GM12864 (cell line): ENCODE measurements at regions not wholly inside any gene's neighbourhood (a gene's known extent, or its start where the extent isn't known, plus 50 kb on each side); places are given as distances from the start of the nearest gene placed in this dataset.

ENCODE experiments used
- DNase-seq: peaks from one replicate; pipeline ENCODE4 v3.0.0-alpha.2; 2011; ENCODE audit warnings: low read depth
- H3K4me3 ChIP-seq: 2 replicates; pipeline ENCODE4 v1.5.1; 2011; ENCODE audit warnings: mild to moderate bottlenecking, low read depth, low read length, control low read depth
- CTCF ChIP-seq: IDR thresholded peaks from 2 replicates; pipeline ENCODE4 v1.5.1; 2011; ENCODE audit warnings: low read depth, mild to moderate bottlenecking, moderate library complexity, low read length, control low read depth, inconsistent platforms; ENCODE audit errors: missing control alignments

DNA sequence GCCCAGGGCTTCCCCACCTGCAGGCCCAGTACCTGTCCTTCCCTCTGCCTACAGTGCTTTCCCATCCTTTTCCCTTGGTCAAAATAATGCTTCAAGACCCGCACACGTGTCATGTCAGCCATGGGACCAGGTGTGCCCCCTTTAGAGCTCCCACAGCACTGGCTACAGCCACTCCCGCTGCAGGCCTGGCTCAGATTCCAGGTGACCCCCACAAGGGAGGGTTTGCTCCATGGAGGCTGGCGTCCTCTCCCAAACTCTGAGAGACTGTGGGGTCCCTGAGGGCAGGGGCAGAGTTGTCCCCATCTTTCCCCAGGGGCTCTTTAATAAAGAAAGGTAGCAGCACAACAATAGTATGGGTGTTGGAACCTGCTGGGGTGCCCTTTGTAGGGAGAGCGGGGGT lies 66.4 kb upstream of the RUNX3 start:
- no peak for DNase-seq
- TF ChIP-seq CTCF = no peak
- H3K4me3 ChIP-seq = no peak overlapping the region

- no peak for DNase-seq
- no peak for TF ChIP-seq CTCF
- H3K4me3 ChIP-seq = no peak overlapping the region
Observed at GRCh38 chr1:24995661-24996060, 65.6 kb upstream of the RUNX3 start.

- no peak for TF ChIP-seq CTCF
- H3K4me3 ChIP-seq = no peak overlapping the region
- DNase-seq = no peak
Observed at GRCh38 chr1:24995140-24995539, 65.1 kb upstream of the RUNX3 start.

GRCh38 chr1:24993871-24994580 lies 64.0 kb upstream of the RUNX3 start:
- no peak for TF ChIP-seq CTCF
- no peak for DNase-seq

DNA sequence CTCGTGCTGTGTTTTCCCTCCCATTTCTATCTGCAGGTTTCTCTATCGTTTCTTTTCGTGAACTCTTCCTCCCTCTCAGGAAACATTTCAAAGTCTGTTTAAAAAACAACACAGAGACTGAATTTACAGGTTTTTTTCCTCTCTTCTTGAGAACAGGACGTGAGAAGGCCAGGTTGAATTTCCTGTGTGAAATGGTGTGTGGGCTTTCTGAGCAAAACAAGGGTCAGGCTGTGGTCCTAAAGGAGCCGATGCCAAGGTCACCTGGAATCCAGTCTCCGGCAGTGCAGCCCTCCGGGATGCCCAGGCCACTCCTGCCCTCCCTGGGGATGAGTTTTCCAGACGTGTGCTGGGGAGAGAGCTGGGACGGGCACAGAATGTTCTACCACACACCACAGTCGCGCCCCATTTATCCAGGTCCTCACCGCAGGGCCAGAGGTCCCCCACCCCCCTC lies 62.7 kb upstream of the RUNX3 start:
- no peak for TF ChIP-seq CTCF
- DNase-seq = no peak
- no peak overlapping the region for H3K4me3 ChIP-seq

More at GRCh38 chr1:24993871-24994580, 64.0 kb upstream of the RUNX3 start:
- H3K4me3 ChIP-seq = no peak overlapping the region

GRCh38 chr1:24992124-24992760 lies 62.2 kb upstream of the RUNX3 start:
- TF ChIP-seq CTCF = no peak
- no peak for DNase-seq
- H3K4me3 ChIP-seq = no peak overlapping the region

DNA sequence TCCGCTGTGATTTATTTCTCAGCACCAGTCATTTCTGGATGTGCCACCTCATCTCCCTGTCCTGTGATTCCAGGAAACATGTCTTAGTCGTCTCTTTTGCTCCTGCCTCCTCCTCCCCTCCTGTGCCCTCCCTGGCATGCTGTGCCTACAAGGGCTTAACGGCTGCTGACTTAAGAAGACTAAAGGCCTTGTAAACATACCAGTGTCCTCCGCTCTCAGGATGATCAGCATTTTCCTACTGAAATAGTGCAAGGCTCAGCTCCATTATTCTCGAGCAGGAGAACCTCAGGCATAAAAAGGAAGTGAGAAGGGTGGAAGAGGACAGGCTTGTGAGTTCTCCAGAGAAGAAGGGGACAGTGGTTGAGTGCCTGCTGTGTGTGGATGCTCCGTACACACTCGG lies 61.6 kb upstream of the RUNX3 start:
- DNase-seq = no peak
- H3K4me3 ChIP-seq = no peak overlapping the region
- no peak for TF ChIP-seq CTCF
